PC-9 (cell line): ENCODE measurements at regions not wholly inside any gene's neighbourhood (a gene's known extent, or its start where the extent isn't known, plus 50 kb on each side); places are given as distances from the start of the nearest gene placed in this dataset.

ENCODE experiments used
- BruUV-seq: library from RNA; stranded (reverse); fragments of 400-500 nt; replicated peaks from 2 replicates; lab custom pipeline; 2021; lab: Mats Ljungman, UMichigan
- CTCF ChIA-PET: fragments of 300-600 bp; sonication (Branson Sonifier 250); formaldehyde crosslinking; loops from one replicate; lab custom pipeline; 2022; ENCODE audit warnings: antibody characterized with exemption; lab: Charles Lee
- POLR2A ChIA-PET: fragments of 300-600 bp; sonication (Branson Sonifier 250); formaldehyde crosslinking; loops from one replicate; lab custom pipeline; 2022; ENCODE audit warnings: antibody characterized with exemption; ENCODE audit not compliant: unreplicated experiment; lab: Charles Lee
- DNase-seq, 2 experiments: peaks; one replicate each; pipeline versions ENCODE4 v3.0.0 to v3.0.0-alpha.2; 2015 to 2022; ENCODE audit warnings: mixed read lengths in 1 of 2
- H2AFZ ChIP-seq: fragments of 200-600 bp; sonication (generic); 2 replicates; pipeline ENCODE4 v1.8.1; 2017; ENCODE audit warnings: antibody characterized with exemption
- H3F3A ChIP-seq: fragments of 200-600 bp; sonication (generic); 2 replicates; pipeline ENCODE4 v1.8.1; 2017; ENCODE audit warnings: antibody characterized with exemption, mild to moderate bottlenecking, low read depth; ENCODE audit not compliant: insufficient read depth
- H3K27ac ChIP-seq: fragments of 200-600 bp; sonication (generic); 2 replicates; pipeline ENCODE4 v1.6.1; 2016; ENCODE audit warnings: mixed run types
- H3K27me3 ChIP-seq: fragments of 200-600 bp; sonication (generic); 2 replicates; pipeline ENCODE4 v1.6.1; 2016; ENCODE audit warnings: low read depth, mixed run types; ENCODE audit not compliant: insufficient read depth
- H3K36me3 ChIP-seq: fragments of 200-600 bp; sonication (generic); 2 replicates; pipeline ENCODE4 v1.6.1; 2016; ENCODE audit warnings: low read depth, mixed run types
- H3K4me1 ChIP-seq: fragments of 200-600 bp; sonication (generic); replicated peaks from 2 replicates; pipeline ENCODE4 v1.6.1; 2016; ENCODE audit warnings: mixed run types; ENCODE audit not compliant: insufficient read depth
- H3K4me2 ChIP-seq: fragments of 200-600 bp; sonication (generic); 2 replicates; pipeline ENCODE4 v1.6.1; 2017; ENCODE audit warnings: mixed run types
- H3K4me3 ChIP-seq: fragments of 200-600 bp; sonication (generic); 2 replicates; pipeline ENCODE4 v1.6.1; 2016; ENCODE audit warnings: mixed run types
- H3K79me2 ChIP-seq: fragments of 200-600 bp; sonication (generic); 2 replicates; pipeline ENCODE4 v1.6.1; 2017; ENCODE audit warnings: low read depth, mixed run types
- H3K9me2 ChIP-seq: fragments of 200-600 bp; sonication (generic); 2 replicates; pipeline ENCODE4 v1.8.1; 2017; ENCODE audit warnings: mild to moderate bottlenecking; ENCODE audit not compliant: insufficient read depth
- H3K9me3 ChIP-seq: fragments of 200-600 bp; sonication (generic); 2 replicates; pipeline ENCODE4 v1.8.1; 2016; ENCODE audit warnings: low read depth; ENCODE audit not compliant: insufficient read depth
- H4K20me1 ChIP-seq: fragments of 200-600 bp; sonication (generic); 2 replicates; pipeline ENCODE4 v1.8.1; 2017; ENCODE audit not compliant: insufficient read depth
- EZH2 ChIP-seq: fragments of 200-600 bp; sonication (generic); IDR thresholded peaks from 2 replicates; pipeline ENCODE4 v1.8.0; 2017; ENCODE audit warnings: antibody characterized with exemption, low read depth
- intact Hi-C: fragments of 100-400 bp; cut with micrococcal nuclease; formaldehyde crosslinking; loops from one replicate; pipeline ENCODE4 v1.10.0; 2022; ENCODE audit not compliant: unreplicated experiment
- TF ChIP-seq, protein P1 (sequence below): fragments of 200-600 bp; sonication (generic); conservative IDR thresholded peaks from 2 replicates; pipeline ENCODE4 v1.6.1; 2017; ENCODE audit warnings: mixed run types, antibody characterized with exemption, mild to moderate bottlenecking, moderate library complexity

DNA sequence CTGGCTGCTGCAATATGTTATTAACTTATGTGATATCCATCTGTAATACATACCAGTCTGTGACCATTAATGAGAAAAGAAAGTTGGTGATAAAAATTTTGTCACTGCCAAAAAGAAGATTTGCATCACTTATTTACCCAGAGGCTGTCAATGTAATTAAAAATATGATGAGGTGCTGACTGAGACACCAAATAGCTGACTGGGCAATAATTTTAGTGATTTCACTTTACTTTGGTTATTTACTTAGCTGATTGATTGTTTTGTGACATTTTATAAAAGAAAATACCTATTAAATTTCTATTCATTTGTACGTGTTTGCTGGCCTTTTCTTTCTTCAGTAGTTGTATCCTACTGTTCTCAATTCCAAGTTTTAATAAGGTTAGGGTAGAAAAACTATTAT is 139.2 kb downstream of the HLX start:
- Histone ChIP-seq H3K4me3 (no peak overlapping the region), H3K79me2 (no peaks in the 10 kb centered on the region), H3K4me2 (no peak overlapping the region), H3K9me2 (0 out of 2 replicates have a peak, but pooled peaks cover 3% of the 10 kb centered on the region), H3K27ac (no peak overlapping the region), H3K4me1 (no peaks in the 10 kb centered on the region), H2AFZ (no peak overlapping the region), H3F3A (no peaks in the 10 kb centered on the region), H3K9me3 (no peaks in the 10 kb centered on the region), H3K27me3 (no peaks in the 10 kb centered on the region), H4K20me1 (no peaks in the 10 kb centered on the region), H3K36me3 (no peaks in the 10 kb centered on the region)
- intact Hi-C loops: no loop called here
- POLR2A ChIA-PET: no interaction called here
- BruUV-seq: no TSS peak
- DNase-seq: no peak
- TF ChIP-seq, protein P1, sequence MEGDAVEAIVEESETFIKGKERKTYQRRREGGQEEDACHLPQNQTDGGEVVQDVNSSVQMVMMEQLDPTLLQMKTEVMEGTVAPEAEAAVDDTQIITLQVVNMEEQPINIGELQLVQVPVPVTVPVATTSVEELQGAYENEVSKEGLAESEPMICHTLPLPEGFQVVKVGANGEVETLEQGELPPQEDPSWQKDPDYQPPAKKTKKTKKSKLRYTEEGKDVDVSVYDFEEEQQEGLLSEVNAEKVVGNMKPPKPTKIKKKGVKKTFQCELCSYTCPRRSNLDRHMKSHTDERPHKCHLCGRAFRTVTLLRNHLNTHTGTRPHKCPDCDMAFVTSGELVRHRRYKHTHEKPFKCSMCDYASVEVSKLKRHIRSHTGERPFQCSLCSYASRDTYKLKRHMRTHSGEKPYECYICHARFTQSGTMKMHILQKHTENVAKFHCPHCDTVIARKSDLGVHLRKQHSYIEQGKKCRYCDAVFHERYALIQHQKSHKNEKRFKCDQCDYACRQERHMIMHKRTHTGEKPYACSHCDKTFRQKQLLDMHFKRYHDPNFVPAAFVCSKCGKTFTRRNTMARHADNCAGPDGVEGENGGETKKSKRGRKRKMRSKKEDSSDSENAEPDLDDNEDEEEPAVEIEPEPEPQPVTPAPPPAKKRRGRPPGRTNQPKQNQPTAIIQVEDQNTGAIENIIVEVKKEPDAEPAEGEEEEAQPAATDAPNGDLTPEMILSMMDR: no peak
- no peak for TF ChIP-seq EZH2
- CTCF ChIA-PET: no interaction called here

DNA sequence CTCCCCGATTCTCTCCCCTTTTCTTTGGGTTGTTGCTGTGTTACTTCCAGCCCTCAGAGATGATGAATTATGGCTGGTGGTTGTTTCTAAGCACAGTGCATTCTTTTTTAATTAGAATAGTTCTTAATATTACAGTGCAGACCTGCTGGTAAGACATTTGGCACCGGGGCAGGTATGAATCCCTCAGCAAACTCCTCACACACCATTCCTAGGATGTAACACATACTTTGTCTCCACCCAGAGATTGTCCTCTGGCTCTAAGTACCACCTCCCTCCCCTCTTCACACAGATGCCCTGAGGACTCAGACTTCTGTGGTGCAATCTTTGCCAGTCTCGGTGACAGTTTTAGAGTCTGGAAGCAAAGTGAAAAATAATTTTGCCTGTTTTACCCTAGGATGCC is 143.1 kb downstream of the HLX start:
- H3K4me2 ChIP-seq: no peak overlapping the region
- H3K36me3 ChIP-seq: no peaks in the 10 kb centered on the region
- TF ChIP-seq, protein P1: no peak
- no peak for TF ChIP-seq EZH2
- no peak overlapping the region for H2AFZ ChIP-seq
- no peaks in the 10 kb centered on the region for H3F3A ChIP-seq
- H3K9me2 ChIP-seq: no peaks in the 10 kb centered on the region
- H3K79me2 ChIP-seq: no peaks in the 10 kb centered on the region
- POLR2A ChIA-PET: interaction anchor here (0.8 kb wide), 1 partner anchor 574 kb away, joined by 5 read pairs; no protein-coding TSS in a partner anchor
- H3K9me3 ChIP-seq: no peaks in the 10 kb centered on the region
- BruUV-seq: no TSS peak
- no peak overlapping the region for H3K4me3 ChIP-seq
- H4K20me1 ChIP-seq: no peaks in the 10 kb centered on the region
- intact Hi-C loops: no loop called here
- H3K27ac ChIP-seq: no peak overlapping the region
- CTCF ChIA-PET: no interaction called here
- no peaks in the 10 kb centered on the region for H3K4me1 ChIP-seq
- peak in 1 of 2 experiments; percentile 10 for DNase-seq
- no peaks in the 10 kb centered on the region for H3K27me3 ChIP-seq

DNA sequence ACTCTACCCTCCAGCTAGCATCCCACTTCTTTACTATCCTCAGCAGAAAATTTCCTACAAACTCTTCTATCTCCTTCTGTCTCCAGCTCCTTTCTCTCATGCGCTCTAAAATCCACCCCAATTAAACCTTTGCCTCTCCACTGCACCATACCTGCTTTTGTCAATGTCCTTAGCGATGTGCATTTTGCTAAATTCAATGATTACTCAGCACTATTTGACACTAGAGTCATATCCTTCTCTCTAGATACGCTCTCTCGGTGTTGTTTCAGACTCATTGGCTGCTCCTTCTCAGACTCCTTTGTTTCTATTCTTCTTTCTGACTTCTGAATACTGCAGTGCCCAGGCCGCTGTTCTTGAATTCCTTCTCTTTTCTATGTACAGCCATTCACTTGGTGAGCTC is 144.2 kb downstream of the HLX start:
- no peaks in the 10 kb centered on the region for H3K9me3 ChIP-seq
- no peaks in the 10 kb centered on the region for H3K36me3 ChIP-seq
- no peak for DNase-seq
- ChIA-PET CTCF (no interaction called here), POLR2A (no interaction called here)
- H3K9me2 ChIP-seq: no peaks in the 10 kb centered on the region
- H3K27ac ChIP-seq: no peak overlapping the region
- H3K4me1 ChIP-seq: no peaks in the 10 kb centered on the region
- H4K20me1 ChIP-seq: no peaks in the 10 kb centered on the region
- H3K79me2 ChIP-seq: no peaks in the 10 kb centered on the region
- TF ChIP-seq, protein P1: no peak
- TF ChIP-seq EZH2: no peak
- H2AFZ ChIP-seq: no peak overlapping the region
- H3K27me3 ChIP-seq: no peaks in the 10 kb centered on the region
- H3F3A ChIP-seq: no peaks in the 10 kb centered on the region
- intact Hi-C loops: no loop called here
- no TSS peak for BruUV-seq
- H3K4me3 ChIP-seq: no peak overlapping the region
- no peak overlapping the region for H3K4me2 ChIP-seq
